WERI-Rb-1 (cell line): ENCODE measurements at regions not wholly inside any gene's neighbourhood (a gene's known extent, or its start where the extent isn't known, plus 50 kb on each side); places are given as distances from the start of the nearest gene placed in this dataset.
"Not testable (repeated sequence)": the region's sequence is repeated elsewhere in the genome, so short reads cannot be mapped to it uniquely, and the experiment has no call there.

ENCODE experiments used
- DNase-seq: peaks from one replicate; pipeline ENCODE4 v3.0.0-alpha.2; 2020
- H3K27ac ChIP-seq: fragments of 250-450 bp; sonication (Bioruptor Pico); 2 replicates; pipeline ENCODE4 v1.5.1; 2020; ENCODE audit warnings: mild to moderate bottlenecking, moderate library complexity
- H3K27me3 ChIP-seq: fragments of 250-450 bp; sonication (Bioruptor Pico); 2 replicates; pipeline ENCODE4 v1.5.1; 2021; ENCODE audit warnings: mild to moderate bottlenecking, low read depth, moderate library complexity; ENCODE audit not compliant: insufficient read depth, severe bottlenecking
- H3K36me3 ChIP-seq: fragments of 250-450 bp; sonication (Bioruptor Pico); 2 replicates; pipeline ENCODE4 v1.5.1; 2020; ENCODE audit warnings: mild to moderate bottlenecking, moderate library complexity
- H3K4me3 ChIP-seq: 2 replicates; pipeline ENCODE4 v1.5.1; 2011; ENCODE audit warnings: low read depth, mild to moderate bottlenecking, control low read depth, low read length
- H3K9me3 ChIP-seq: fragments of 250-450 bp; sonication (Bioruptor Pico); 2 replicates; pipeline ENCODE4 v1.5.1; 2021; ENCODE audit warnings: mild to moderate bottlenecking, moderate library complexity; ENCODE audit not compliant: severe bottlenecking
- TF ChIP-seq, protein P1 (sequence below): IDR thresholded peaks from 2 replicates; pipeline ENCODE4 v1.5.1; 2011; ENCODE audit warnings: low read depth, mild to moderate bottlenecking, control low read depth, inconsistent platforms, low read length

DNA sequence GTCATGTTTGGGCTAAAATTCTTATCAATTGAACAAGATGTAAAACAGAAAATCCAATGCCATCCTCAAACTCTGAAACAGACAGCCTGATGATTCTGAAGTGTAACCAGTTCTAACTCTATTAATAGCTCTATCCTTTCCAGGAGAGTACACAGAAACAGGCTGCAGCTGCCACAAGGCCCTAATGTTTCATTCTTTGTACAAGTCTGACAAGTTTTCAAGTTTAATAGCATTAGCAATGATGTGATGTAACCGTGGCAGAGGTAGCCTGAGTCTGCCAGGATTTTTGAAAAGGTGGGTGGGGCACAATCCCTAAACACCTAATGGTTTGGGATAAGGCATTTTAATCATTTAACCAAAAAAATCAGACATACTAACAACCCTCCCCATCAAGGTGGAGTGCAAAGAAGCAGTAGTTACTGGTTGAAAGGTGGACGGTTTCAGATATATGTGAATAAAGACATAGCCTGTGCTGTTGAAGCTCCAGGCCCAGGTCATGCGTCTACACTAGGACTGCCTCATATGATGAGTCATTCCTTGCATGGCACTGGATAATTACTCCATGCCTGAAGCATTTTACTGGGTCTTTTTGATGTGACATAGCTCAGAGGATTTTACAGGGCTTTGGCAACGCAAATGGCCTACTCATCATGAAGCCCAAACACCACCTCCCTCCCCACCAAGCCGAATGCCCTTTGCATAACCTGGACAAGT, 145.1 kb upstream of the GRIP1 start:
- no peak for DNase-seq
- no peak overlapping the region for H3K27ac ChIP-seq

DNA sequence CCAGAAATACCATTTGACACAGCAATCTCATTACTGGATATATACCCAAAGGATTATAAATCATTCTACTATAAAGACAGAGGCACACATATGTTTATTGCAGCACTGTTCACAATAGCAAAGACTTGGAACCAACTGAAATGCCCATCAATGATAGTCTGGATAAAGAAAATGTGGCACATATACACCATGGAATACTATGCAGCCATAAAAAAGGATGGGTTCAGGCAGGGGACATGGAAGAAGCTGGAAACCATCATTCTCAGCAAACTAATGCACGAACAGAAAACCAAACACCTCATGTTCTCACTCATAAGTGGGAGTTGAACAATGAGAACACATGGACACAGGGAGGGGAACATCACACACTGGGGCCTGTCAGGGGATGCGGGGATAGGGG, 147.0 kb upstream of the GRIP1 start:
- H3K4me3 ChIP-seq, DNase-seq, H3K36me3 ChIP-seq, H3K27me3 ChIP-seq, H3K27ac ChIP-seq, H3K9me3 ChIP-seq: not testable (repeated sequence)

More for the DNA sequence above, 145.1 kb upstream of the GRIP1 start:
- TF ChIP-seq, protein P1, sequence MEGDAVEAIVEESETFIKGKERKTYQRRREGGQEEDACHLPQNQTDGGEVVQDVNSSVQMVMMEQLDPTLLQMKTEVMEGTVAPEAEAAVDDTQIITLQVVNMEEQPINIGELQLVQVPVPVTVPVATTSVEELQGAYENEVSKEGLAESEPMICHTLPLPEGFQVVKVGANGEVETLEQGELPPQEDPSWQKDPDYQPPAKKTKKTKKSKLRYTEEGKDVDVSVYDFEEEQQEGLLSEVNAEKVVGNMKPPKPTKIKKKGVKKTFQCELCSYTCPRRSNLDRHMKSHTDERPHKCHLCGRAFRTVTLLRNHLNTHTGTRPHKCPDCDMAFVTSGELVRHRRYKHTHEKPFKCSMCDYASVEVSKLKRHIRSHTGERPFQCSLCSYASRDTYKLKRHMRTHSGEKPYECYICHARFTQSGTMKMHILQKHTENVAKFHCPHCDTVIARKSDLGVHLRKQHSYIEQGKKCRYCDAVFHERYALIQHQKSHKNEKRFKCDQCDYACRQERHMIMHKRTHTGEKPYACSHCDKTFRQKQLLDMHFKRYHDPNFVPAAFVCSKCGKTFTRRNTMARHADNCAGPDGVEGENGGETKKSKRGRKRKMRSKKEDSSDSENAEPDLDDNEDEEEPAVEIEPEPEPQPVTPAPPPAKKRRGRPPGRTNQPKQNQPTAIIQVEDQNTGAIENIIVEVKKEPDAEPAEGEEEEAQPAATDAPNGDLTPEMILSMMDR: no peak
- no peaks in the 10 kb centered on the region for H3K9me3 ChIP-seq
- H3K27me3 ChIP-seq: no peaks in the 10 kb centered on the region
- H3K36me3 ChIP-seq: no peaks in the 10 kb centered on the region
- H3K4me3 ChIP-seq: no peak overlapping the region

DNA sequence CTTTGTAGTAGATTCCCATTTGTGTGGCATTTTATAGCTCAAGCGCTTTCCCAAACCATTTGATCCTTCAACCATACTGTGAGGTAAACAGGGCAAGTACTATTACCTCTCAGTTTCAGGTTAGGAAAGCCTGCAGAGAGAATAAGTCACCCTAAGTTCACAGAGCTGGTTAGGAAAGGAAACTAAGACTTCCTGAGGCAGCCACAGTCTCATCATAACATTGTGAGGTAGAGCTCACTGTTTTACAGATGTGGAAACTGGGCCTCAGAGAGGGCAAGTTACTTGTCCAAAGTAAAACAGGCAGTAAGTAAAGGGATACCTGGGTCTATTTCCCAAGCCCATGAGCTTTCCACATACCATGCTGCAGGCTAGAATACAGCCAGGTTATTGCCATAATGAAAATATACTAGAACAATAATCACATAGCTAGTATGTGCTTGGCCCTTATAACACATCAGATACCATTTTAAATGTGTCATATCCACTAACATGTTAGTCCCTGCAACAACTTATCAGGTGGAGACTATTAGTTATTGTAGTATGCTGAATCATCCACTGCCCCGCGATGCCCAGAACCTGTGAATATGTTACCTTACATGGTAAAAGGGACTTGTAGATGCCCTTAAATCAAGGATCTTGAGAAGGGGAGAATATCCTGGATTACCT, 150.9 kb upstream of the GRIP1 start:
- no peaks in the 10 kb centered on the region for H3K9me3 ChIP-seq

DNA sequence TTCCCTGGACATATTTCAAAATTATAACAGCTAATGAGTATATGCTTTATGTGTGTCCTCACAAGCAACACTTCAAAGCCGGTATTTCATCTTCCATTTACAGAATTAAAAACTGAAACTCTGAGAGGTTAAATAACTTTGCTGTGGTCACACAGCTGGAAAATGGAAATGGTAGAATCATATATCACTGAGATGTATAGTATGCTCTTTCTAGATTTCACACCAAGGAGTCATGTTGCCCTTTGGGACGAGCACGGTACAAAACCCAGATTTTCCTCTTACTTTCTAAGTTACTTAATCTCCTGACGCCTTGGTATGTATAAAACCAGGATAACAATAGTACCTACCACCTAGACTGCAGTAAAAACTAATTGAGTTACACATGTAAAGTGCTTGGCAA, 152.6 kb upstream of the GRIP1 start:
- DNase-seq: no peak
- Histone ChIP-seq H3K27ac (no peak overlapping the region), H3K9me3 (no peaks in the 10 kb centered on the region), H3K36me3 (no peaks in the 10 kb centered on the region), H3K27me3 (no peaks in the 10 kb centered on the region), H3K4me3 (no peak overlapping the region)
- TF ChIP-seq, protein P1: no peak

More for the DNA sequence above, 150.9 kb upstream of the GRIP1 start:
- TF ChIP-seq, protein P1: no peak
- no peak overlapping the region for H3K4me3 ChIP-seq
- no peaks in the 10 kb centered on the region for H3K27me3 ChIP-seq
- H3K27ac ChIP-seq: no peak overlapping the region
- no peaks in the 10 kb centered on the region for H3K36me3 ChIP-seq
- no peak for DNase-seq

DNA sequence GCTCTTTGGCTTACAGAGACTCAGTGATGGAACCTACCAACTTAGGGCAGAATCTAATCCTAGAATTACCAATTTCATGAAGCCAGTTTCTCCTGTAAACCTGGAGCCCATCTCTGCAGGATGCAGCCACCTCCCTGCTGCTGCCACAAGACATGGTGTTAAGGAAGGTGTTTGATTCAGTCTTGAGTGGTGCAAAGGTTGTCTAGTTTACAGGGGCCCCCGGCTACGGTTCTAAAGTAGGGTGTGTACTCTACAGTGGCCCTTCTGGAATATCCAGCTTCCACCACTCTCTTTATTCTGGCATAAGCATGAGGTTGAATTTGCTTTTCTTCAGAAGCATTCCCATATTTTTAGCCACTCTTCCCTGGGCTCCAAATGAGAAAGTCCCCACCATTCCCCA, 154.1 kb upstream of the GRIP1 start:
- TF ChIP-seq, protein P1: no peak
- Histone ChIP-seq H3K4me3 (no peak overlapping the region), H3K27ac (no peak overlapping the region), H3K9me3 (no peaks in the 10 kb centered on the region), H3K36me3 (no peaks in the 10 kb centered on the region), H3K27me3 (no peaks in the 10 kb centered on the region)
- DNase-seq: no peak

DNA sequence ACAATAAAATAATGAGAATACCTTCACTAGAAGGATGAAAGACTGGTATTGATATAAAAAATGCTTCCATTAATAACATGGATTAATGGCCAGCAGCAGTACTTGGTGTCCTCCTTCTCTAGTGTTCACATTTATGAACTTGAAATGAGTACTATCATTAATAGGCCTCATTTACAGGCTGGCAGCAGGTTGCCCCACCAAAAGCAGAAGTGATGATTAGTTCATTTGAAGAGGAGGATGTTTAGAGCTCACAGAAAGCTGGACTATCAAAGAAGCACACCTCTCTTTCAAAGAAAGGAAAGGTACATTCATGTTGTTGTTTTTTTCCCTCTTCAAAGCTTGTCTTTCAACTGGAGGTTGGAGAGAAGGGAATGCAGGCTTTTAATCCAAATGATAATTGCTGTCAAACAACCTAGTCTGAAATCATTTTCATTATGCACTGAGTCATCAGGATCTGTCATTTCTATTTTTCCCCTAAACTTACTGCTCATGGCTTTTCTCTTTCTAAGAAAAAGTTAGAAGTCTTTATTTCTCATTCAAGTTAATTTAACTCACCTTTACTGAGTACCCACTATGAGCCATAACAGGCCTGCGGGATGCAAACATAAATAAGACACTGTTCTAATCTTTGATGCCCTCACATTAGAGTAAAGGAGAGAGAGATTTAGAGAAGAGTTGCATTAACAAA, 157.9 kb upstream of the GRIP1 start:
- no peaks in the 10 kb centered on the region for H3K9me3 ChIP-seq
- H3K36me3 ChIP-seq: no peaks in the 10 kb centered on the region
- no peak for DNase-seq
- TF ChIP-seq, protein P1: no peak
- H3K4me3 ChIP-seq: no peak overlapping the region
- no peak overlapping the region for H3K27ac ChIP-seq
- H3K27me3 ChIP-seq: no peaks in the 10 kb centered on the region
